GM12864 (cell line): ENCODE measurements at regions not wholly inside any gene's neighbourhood (a gene's known extent, or its start where the extent isn't known, plus 50 kb on each side); places are given as distances from the start of the nearest gene placed in this dataset.

Source experiments
- DNase-seq: peaks from one replicate; pipeline ENCODE4 v3.0.0-alpha.2; 2011; ENCODE audit warnings: low read depth
- H3K4me3 ChIP-seq: 2 replicates; pipeline ENCODE4 v1.5.1; 2011; ENCODE audit warnings: mild to moderate bottlenecking, low read depth, low read length, control low read depth
- CTCF ChIP-seq: IDR thresholded peaks from 2 replicates; pipeline ENCODE4 v1.5.1; 2011; ENCODE audit warnings: low read depth, mild to moderate bottlenecking, moderate library complexity, low read length, control low read depth, inconsistent platforms; ENCODE audit errors: missing control alignments

- no peak for DNase-seq
- TF ChIP-seq CTCF = no peak
- no peak overlapping the region for H3K4me3 ChIP-seq
Observed at GRCh38 chr13:74593688-74594087, 459.5 kb upstream of the KLF12 start.

- TF ChIP-seq CTCF = no peak
- DNase-seq = no peak
- H3K4me3 ChIP-seq = no peak overlapping the region
Observed at GRCh38 chr13:74586847-74587246, 452.6 kb upstream of the KLF12 start.

GRCh38 chr13:74576420-74576819 is 442.2 kb upstream of the KLF12 start:
- no peak for TF ChIP-seq CTCF
- no peak overlapping the region for H3K4me3 ChIP-seq
- DNase-seq = no peak

GRCh38 chr13:74575729-74576125 is 441.5 kb upstream of the KLF12 start:
- TF ChIP-seq CTCF = no peak
- no peak for DNase-seq
- H3K4me3 ChIP-seq = no peak overlapping the region

- no peak for TF ChIP-seq CTCF
- no peak overlapping the region for H3K4me3 ChIP-seq
- no peak for DNase-seq
Observed at GRCh38 chr13:74574964-74575728, 440.9 kb upstream of the KLF12 start.

GRCh38 chr13:74573654-74574053 is 439.4 kb upstream of the KLF12 start:
- TF ChIP-seq CTCF = peak; percentile 18
- no peak overlapping the region for H3K4me3 ChIP-seq
- no peak for DNase-seq

- no peak for TF ChIP-seq CTCF
- no peak overlapping the region for H3K4me3 ChIP-seq
- DNase-seq = no peak
Observed at GRCh38 chr13:74571811-74572210, 437.6 kb upstream of the KLF12 start.
